ENCODE measurements at regions not wholly inside any gene's neighbourhood (a gene's known extent, or its start where the extent isn't known, plus 50 kb on each side); places are given as distances from the start of the nearest gene placed in this dataset.
A peak's percentile ranks its signal among the peaks of the same experiment; 100 is the strongest.

GRCh38 chr3:59136081-59136480, 86.3 kb upstream of the CFAP20DC start:
- Mint-ChIP-seq H3K27me3 (ENCODE audit: low read depth) (no peaks in the 10 kb centered on the region), H3K27ac (peak overlapping the region in 1 of 3 experiments; percentile 27), H3K4me3 (no peak overlapping the region), H3K36me3 (ENCODE audit: low read depth) (no peaks in the 10 kb centered on the region), H3K4me1 (peaks cover 49% of the 10 kb centered on the region), H3K9me3 (no peaks in the 10 kb centered on the region)
- TF ChIP-seq CTCF (IDR thresholded peaks at IDR 0.05; ENCODE audit: unreplicated experiment in 3 of 3), result no peak

GRCh38 chr3:59135096-59135495, 85.3 kb upstream of the CFAP20DC start:
- no peak overlapping the region for H3K4me3 Mint-ChIP-seq
- no peaks in the 10 kb centered on the region for H3K27me3 Mint-ChIP-seq (ENCODE audit: low read depth)
- no peak overlapping the region for H3K27ac Mint-ChIP-seq
- no peaks in the 10 kb centered on the region for H3K36me3 Mint-ChIP-seq (ENCODE audit: low read depth)
- H3K9me3 Mint-ChIP-seq, result no peaks in the 10 kb centered on the region
- TF ChIP-seq CTCF (IDR thresholded peaks at IDR 0.05; ENCODE audit: unreplicated experiment in 3 of 3), result no peak
- peaks cover 52% of the 10 kb centered on the region for H3K4me1 Mint-ChIP-seq

- peak overlapping the region in 1 of 3 experiments; percentile 32 for H3K27ac Mint-ChIP-seq
- no peak overlapping the region for H3K4me3 Mint-ChIP-seq
- no peaks in the 10 kb centered on the region for H3K9me3 Mint-ChIP-seq
- H3K27me3 Mint-ChIP-seq (ENCODE audit: low read depth), result no peaks in the 10 kb centered on the region
- H3K36me3 Mint-ChIP-seq (ENCODE audit: low read depth), result no peaks in the 10 kb centered on the region
- TF ChIP-seq CTCF (IDR thresholded peaks at IDR 0.05; ENCODE audit: unreplicated experiment in 3 of 3), result no peak
- H3K4me1 Mint-ChIP-seq, result peaks cover 63% of the 10 kb centered on the region
These were observed 83.5 kb upstream of the CFAP20DC start for GRCh38 chr3:59133311-59133710.

- H3K4me3 Mint-ChIP-seq, result no peak overlapping the region
These were observed 81.4 kb upstream of the CFAP20DC start for GRCh38 chr3:59131016-59131766.

GRCh38 chr3:59128685-59129084, 78.9 kb upstream of the CFAP20DC start:
- peaks cover 58% of the 10 kb centered on the region for H3K4me1 Mint-ChIP-seq
- H3K4me3 Mint-ChIP-seq, result no peak overlapping the region
- H3K27ac Mint-ChIP-seq, result no peak overlapping the region
- H3K27me3 Mint-ChIP-seq (ENCODE audit: low read depth), result no peaks in the 10 kb centered on the region
- H3K9me3 Mint-ChIP-seq, result no peaks in the 10 kb centered on the region
- no peak for TF ChIP-seq CTCF (IDR thresholded peaks at IDR 0.05; ENCODE audit: unreplicated experiment in 3 of 3)
- no peaks in the 10 kb centered on the region for H3K36me3 Mint-ChIP-seq (ENCODE audit: low read depth)

More at GRCh38 chr3:59131016-59131766, 81.4 kb upstream of the CFAP20DC start:
- peaks cover 65% of the 10 kb centered on the region for H3K4me1 Mint-ChIP-seq
- H3K36me3 Mint-ChIP-seq (ENCODE audit: low read depth), result no peaks in the 10 kb centered on the region
- TF ChIP-seq CTCF (IDR thresholded peaks at IDR 0.05; ENCODE audit: unreplicated experiment in 3 of 3), result no peak
- H3K27me3 Mint-ChIP-seq (ENCODE audit: low read depth), result no peaks in the 10 kb centered on the region
- H3K27ac Mint-ChIP-seq, result peak overlapping the region in 1 of 3 experiments; percentile 59
- H3K9me3 Mint-ChIP-seq, result no peaks in the 10 kb centered on the region

- TF ChIP-seq CTCF (IDR thresholded peaks at IDR 0.05; ENCODE audit: unreplicated experiment in 3 of 3), result no peak
These were observed 77.2 kb upstream of the CFAP20DC start for GRCh38 chr3:59127071-59127470.

More at GRCh38 chr3:59127071-59127470, 77.2 kb upstream of the CFAP20DC start:
- Mint-ChIP-seq H3K36me3 (ENCODE audit: low read depth) (no peaks in the 10 kb centered on the region), H3K4me3 (no peak overlapping the region), H3K4me1 (peaks cover 44% of the 10 kb centered on the region), H3K27ac (peak overlapping the region in 1 of 3 experiments; percentile 6), H3K9me3 (no peaks in the 10 kb centered on the region), H3K27me3 (ENCODE audit: low read depth) (no peaks in the 10 kb centered on the region)

Measured in nephron (organoid).